Aorta (tissue), 5 donors: ENCODE measurements at regions not wholly inside any gene's neighbourhood (a gene's known extent, or its start where the extent isn't known, plus 50 kb on each side); places are given as distances from the start of the nearest gene placed in this dataset.
"Not testable (repeated sequence)": the region's sequence is repeated elsewhere in the genome, so short reads cannot be mapped to it uniquely, and the experiment has no call there.

ENCODE experiments used
- ATAC-seq: fragments of 200-7000 bp; cut with Tn5 transposase; one replicate; pipeline ENCODE4 v1.9.1; 2022; ENCODE audit warnings: moderate library complexity; ENCODE audit not compliant: low FRiP score
- DNase-seq, 2 donors: peaks; one replicate each; pipeline ENCODE4 v3.0.0-alpha.2; 2020
- H3K27ac ChIP-seq, 2 donors: one replicate each; pipeline ENCODE4 v1.5.1; 2013; ENCODE audit warnings: low read length in 2 of 2, mild to moderate bottlenecking in 2 of 2, moderate library complexity in 2 of 2, control low read depth in 1 of 2, inconsistent platforms in 1 of 2, low read depth in 1 of 2
- H3K27me3 ChIP-seq, 2 donors: one replicate each; pipeline ENCODE4 v1.6.1; 2013; ENCODE audit warnings: control low read depth in 1 of 2, low read length in 1 of 2, mild to moderate bottlenecking in 1 of 2, moderate library complexity in 1 of 2; ENCODE audit not compliant: insufficient read depth in 2 of 2, control insufficient read depth in 1 of 2
- H3K36me3 ChIP-seq, 2 donors: one replicate each; pipeline ENCODE4 v1.6.1; 2013; ENCODE audit warnings: control low read depth in 1 of 2, low read length in 1 of 2, mild to moderate bottlenecking in 1 of 2; ENCODE audit not compliant: insufficient read depth in 2 of 2, control insufficient read depth in 1 of 2
- H3K4me1 ChIP-seq, 2 donors: one replicate each; pipeline ENCODE4 v1.6.1; 2013; ENCODE audit warnings: low read length in 2 of 2, control low read depth in 1 of 2, mild to moderate bottlenecking in 1 of 2, moderate library complexity in 1 of 2; ENCODE audit not compliant: insufficient read depth in 2 of 2, control insufficient read depth in 1 of 2
- H3K4me3 ChIP-seq, 2 donors: one replicate each; pipeline ENCODE4 v1.5.1; 2013; ENCODE audit warnings: low read length in 2 of 2, control low read depth in 1 of 2, mild to moderate bottlenecking in 1 of 2
- H3K9me3 ChIP-seq: one replicate; pipeline ENCODE4 v1.6.1; 2013; ENCODE audit warnings: mild to moderate bottlenecking, low read length; ENCODE audit not compliant: control insufficient read depth
- WGBS, 2 donors: extraction: QIAGEN DNeasy Blood & Tissue Kit; methylation state at CpG; one replicate each; pipeline ENCODE4 v1.1.7; 2013; 5-methylcytosine and 5-hydroxymethylcytosine counted together
- intact Hi-C, 2 donors: fragments of 100-400 bp; cut with DNase I; formaldehyde crosslinking; loops; one replicate each; pipeline versions ENCODE4 v1.14.2 to v1.15.0; 2022
- donor health status: healthy with polysubstance abuse.
- donor health status: Bipolar disorder and iron deficiency.
- donor health status: DM: no; HTN: no; CAD: no.
- donor health status: DM: no; HTN: no; CAD: no.
- donor health status: DM: yes; HTN: yes; CAD: no.

DNA sequence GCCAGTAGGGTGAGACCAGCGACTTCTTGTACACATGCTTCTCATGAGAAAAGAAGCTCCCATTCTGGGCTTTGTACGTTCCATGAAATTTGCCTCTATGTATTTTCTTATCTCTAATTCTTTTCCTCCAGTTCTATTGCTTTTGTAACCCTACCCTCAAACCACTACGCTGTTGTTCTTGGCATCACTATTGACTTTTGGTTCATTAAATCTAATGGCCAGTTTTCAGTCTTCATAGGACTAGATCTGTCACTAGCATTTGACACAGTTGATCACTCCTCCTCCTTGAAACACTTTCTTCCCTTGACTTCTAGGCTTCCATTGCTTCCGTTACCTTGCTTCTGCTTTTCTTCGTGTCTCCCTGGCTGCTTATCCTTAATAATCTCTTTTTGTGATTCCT, 121.7 kb upstream of the GOLGA6L4 start:
- no peak for DNase-seq
- WGBS, 2 donors, result 79 to 87% methylated on average over 5 of the region's 5 CpGs
- H3K4me3 ChIP-seq, result no peak overlapping the region
- no peaks in the 10 kb centered on the region for H3K4me1 ChIP-seq
- H3K9me3 ChIP-seq, result no peaks in the 10 kb centered on the region
- H3K27me3 ChIP-seq, result no peaks in the 10 kb centered on the region
- no peak for ATAC-seq
- H3K27ac ChIP-seq, result no peak overlapping the region
- no peaks in the 10 kb centered on the region for H3K36me3 ChIP-seq
- intact Hi-C loops, result no loop called here

DNA sequence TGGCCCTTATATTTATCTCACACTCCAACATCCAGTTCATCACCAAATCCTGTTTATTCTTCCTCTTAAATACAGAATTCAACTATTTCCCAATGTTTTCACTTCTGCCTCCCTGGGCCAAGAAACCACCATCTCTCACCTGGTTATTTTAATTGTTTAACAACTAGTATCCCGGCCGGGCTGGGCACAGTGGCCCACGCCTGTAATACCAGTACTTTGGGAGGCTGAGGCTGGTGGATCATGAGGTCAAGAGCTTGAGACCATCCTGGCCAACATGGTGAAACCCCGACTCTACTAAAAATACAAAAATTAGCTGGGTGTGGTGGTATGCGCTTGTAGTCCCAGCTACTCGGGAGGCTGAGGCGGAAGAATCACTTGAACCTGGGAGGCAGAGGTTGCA, 120.9 kb upstream of the GOLGA6L4 start:
- ATAC-seq, H3K36me3 ChIP-seq, H3K9me3 ChIP-seq, H3K27ac ChIP-seq, intact Hi-C loops, H3K4me1 ChIP-seq, DNase-seq, H3K27me3 ChIP-seq, H3K4me3 ChIP-seq: not testable (repeated sequence)
- 92 to 95% methylated on average over 7 of the region's 7 CpGs for WGBS, 2 donors

DNA sequence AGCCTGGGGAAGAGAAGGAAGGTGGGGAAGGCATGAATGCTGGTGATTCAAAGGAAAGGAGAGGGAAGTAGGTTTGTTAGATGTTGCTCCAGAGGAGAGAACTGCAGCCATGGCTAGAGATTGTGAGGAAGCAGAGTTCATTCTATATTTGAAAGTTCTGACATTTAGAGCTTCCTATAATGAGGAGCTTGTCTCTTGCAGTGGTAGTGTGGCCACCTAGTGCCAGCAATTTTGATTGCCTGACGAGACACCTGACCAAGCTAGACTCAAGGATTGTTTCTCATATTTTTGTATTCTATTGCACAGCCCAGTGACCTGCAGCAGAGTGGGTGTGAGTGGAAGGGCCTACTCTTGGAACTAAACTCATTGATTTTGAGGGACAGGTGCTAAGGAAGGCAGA, 116.2 kb upstream of the GOLGA6L4 start:
- ATAC-seq, H3K27ac ChIP-seq, H3K9me3 ChIP-seq, H3K4me1 ChIP-seq, intact Hi-C loops, H3K36me3 ChIP-seq, DNase-seq, H3K27me3 ChIP-seq, H3K4me3 ChIP-seq: not testable (repeated sequence)
- 68 to 77% methylated on average over 1 of the region's 1 CpG for WGBS, 2 donors

GRCh38 chr15:84120903-84121302, 114.7 kb upstream of the GOLGA6L4 start:
- H3K27ac ChIP-seq, H3K27me3 ChIP-seq, H3K4me3 ChIP-seq, H3K36me3 ChIP-seq, H3K9me3 ChIP-seq, ATAC-seq, H3K4me1 ChIP-seq, DNase-seq, intact Hi-C loops: not testable (repeated sequence)
- 10 to 14% methylated on average over 4 of the region's 4 CpGs for WGBS, 2 donors

- DNase-seq, H3K36me3 ChIP-seq, H3K4me3 ChIP-seq, H3K9me3 ChIP-seq, H3K4me1 ChIP-seq, H3K27me3 ChIP-seq, intact Hi-C loops, ATAC-seq, H3K27ac ChIP-seq: not testable (repeated sequence)
- WGBS, 2 donors, result 47 to 49% methylated on average over 2 of the region's 2 CpGs
These were observed 106.9 kb upstream of the GOLGA6L4 start for GRCh38 chr15:84128706-84129105.

GRCh38 chr15:84130098-84130831, 105.3 kb upstream of the GOLGA6L4 start:
- WGBS, 2 donors, result 45 to 47% methylated on average over 9 of the region's 9 CpGs
- DNase-seq, H3K9me3 ChIP-seq, H3K36me3 ChIP-seq, intact Hi-C loops, H3K27ac ChIP-seq, H3K4me3 ChIP-seq, H3K4me1 ChIP-seq, H3K27me3 ChIP-seq, ATAC-seq: not testable (repeated sequence)

DNA sequence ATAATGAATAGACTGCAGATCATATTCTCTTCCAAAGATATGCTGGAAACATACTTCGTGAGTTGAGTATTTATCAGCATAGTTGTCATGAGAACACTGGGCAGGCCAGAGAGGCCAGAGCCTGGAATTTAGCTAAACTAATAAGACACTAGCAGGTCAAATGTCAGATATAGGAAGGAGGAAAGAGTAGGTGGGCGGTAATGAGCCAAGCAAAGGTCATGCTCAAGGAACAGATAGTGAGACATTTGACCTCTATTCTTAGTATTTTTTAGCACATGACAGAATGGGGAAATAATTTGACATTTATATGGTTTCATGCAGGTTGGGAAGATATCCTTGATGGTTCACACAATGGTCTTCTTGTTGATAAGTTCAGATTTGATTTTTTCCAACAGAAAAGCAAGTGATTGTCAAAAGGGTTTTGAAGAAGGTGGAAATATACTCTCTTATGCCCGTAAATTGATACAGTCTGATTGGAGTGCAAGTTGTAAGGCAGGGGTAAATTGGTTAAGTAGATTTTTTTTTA, 99.6 kb upstream of the GOLGA6L4 start:
- intact Hi-C loops, result not testable (repeated sequence)

GRCh38 chr15:84142888-84143337, 92.7 kb upstream of the GOLGA6L4 start:
- no peak overlapping the region for H3K27ac ChIP-seq
- ATAC-seq (peak; percentile 94), DNase-seq (peak; percentile 77 to 78)
- no peak overlapping the region for H3K4me3 ChIP-seq
- WGBS, 2 donors, result 4 to 6% methylated on average over 7 of the region's 7 CpGs
- no peaks in the 10 kb centered on the region for H3K36me3 ChIP-seq
- H3K4me1 ChIP-seq, result no peaks in the 10 kb centered on the region
- no peaks in the 10 kb centered on the region for H3K9me3 ChIP-seq
- intact Hi-C loops, result no loop called here
- H3K27me3 ChIP-seq, result no peaks in the 10 kb centered on the region

More for the DNA sequence above, 99.6 kb upstream of the GOLGA6L4 start:
- not testable (repeated sequence) for H3K4me1 ChIP-seq, H3K27ac ChIP-seq, H3K36me3 ChIP-seq, H3K4me3 ChIP-seq, DNase-seq, H3K27me3 ChIP-seq, H3K9me3 ChIP-seq, ATAC-seq
- WGBS, 2 donors, result 99% methylated on average over 2 of the region's 3 CpGs

GRCh38 chr15:84143753-84144314, 91.7 kb upstream of the GOLGA6L4 start:
- ATAC-seq, result no peak
- WGBS, 2 donors, result 95 to 97% methylated on average over 5 of the region's 5 CpGs

More at GRCh38 chr15:84143753-84144314, 91.7 kb upstream of the GOLGA6L4 start:
- Histone ChIP-seq H3K27ac (no peak overlapping the region), H3K9me3 (no peaks in the 10 kb centered on the region), H3K36me3 (no peaks in the 10 kb centered on the region), H3K4me3 (no peak overlapping the region), H3K27me3 (no peaks in the 10 kb centered on the region), H3K4me1 (no peaks in the 10 kb centered on the region)
- intact Hi-C loops, result no loop called here
- DNase-seq, result no peak
